HG02885 (cell line): ENCODE measurements at regions not wholly inside any gene's neighbourhood (a gene's known extent, or its start where the extent isn't known, plus 50 kb on each side); places are given as distances from the start of the nearest gene placed in this dataset.

Experiments used
- ATAC-seq: cut with Tn5 transposase; IDR thresholded peaks from one replicate; pipeline ENCODE4 v1.9.1; 2021; ENCODE audit warnings: mild to moderate bottlenecking; ENCODE audit not compliant: unreplicated experiment, poor library complexity

DNA sequence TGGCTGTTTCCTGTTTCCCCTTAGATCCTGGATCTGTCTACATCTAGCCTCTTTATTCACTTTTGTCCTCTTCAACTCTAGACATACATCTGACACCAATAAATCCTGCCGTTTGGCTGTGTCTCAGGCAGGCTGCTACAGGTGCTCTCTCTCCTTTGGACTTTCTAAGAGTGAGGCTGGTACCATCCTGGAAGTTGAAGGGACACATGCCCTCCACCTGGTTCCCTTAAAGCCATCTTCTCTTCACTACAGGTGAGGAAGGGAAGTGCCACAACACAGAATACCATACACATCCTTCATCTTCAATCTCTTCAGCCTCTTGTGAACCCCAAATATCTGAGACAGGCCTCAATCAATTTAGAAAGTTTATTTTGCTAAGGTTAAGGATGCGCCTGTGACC is 137.9 kb downstream of the BACH1 start:
- ATAC-seq: no peak

DNA sequence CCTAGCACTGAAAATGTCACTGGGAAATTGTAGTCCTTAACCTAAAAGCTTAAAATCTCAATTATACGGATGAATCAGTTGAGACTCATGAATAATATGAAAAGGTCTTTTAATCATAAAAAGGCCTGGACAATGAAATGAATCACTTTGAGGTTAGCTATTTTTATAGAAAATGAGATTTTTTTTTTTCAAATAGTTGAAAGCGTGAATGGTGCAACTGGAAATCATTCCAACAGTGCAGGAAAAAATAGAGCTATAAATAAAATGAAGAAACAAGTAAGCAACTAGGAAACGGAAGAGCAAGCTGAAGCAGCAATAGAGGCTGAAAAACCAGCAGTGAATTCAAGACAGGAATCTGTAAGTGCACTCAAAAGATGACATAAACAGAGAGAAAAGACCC is 142.9 kb downstream of the BACH1 start:
- ATAC-seq: no peak

DNA sequence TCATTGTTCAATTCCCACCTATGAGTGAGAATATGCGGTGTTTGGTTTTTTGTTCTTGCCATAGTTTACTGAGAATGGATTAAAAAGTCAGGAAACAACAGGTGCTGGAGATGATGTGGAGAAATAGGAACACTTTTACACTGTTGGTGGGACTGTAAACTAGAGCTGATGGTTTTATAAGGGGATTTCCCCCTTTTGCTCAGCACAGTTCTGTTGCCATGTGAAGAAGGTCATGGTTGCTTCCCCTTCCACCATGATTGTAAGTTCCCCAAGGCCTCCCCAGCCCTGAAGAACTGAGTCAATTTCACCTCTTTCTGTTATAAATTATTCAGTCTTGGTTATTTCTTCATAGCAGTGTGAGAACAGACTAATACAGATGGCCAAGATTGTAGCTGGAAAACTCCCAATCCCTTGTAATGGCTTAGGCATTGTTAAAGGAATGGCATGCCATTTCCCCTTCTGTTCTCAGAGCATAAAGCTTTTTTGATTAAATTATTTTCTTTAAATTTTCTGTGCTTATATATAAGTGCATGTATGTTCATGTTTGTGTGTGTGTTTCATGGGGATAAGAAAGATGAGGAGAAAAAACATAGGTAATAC is 144.8 kb downstream of the BACH1 start:
- ATAC-seq: no peak

DNA sequence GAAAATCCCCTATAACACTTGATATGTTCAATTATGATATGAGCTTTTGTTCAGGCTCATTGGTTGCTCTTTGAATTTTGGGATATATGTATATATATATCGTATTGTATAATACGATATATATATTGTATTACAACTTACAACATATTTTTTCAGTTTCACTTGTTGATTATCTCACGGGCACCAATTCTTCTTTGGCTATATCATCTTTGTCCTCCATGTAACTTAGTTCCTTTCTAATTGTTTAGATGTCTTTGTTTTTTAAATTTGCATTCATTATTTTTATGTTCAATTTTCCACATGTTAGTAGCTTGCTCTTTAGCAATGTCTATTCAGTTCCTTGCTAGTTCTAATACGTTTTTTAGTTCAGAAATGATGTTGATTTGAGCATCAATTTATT is 150.0 kb downstream of the BACH1 start:
- ATAC-seq: no peak

DNA sequence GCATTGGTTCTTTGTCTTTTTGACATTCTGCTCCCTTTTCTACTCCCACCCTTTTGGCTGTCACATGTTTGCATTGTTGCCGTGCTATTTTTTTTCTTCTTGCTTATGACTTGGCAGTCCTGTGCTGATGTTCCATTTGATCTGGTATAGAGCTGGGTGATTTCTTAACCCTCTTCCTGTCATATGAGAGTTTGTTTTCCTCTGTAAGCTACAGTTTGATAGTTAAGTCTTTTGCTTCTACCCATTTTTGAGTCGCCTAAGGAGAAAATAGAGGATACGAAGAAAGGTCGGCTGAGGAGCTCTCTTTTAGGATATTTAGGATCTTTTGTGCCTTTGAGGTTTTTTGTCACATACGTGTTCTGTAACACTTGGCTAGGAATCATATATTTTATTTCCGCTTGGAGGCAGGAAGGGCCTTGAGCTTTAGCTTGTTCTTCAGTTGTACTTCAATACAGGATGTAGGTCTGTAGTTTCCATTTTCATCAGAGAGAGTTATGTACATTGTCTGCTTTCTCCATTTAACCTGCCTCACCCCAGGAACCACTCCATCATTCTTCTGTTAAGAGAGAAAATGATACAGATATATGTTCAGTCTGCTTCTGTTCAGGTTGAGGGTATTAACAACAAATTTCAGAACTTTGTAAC is 150.7 kb downstream of the BACH1 start:
- no peak for ATAC-seq

DNA sequence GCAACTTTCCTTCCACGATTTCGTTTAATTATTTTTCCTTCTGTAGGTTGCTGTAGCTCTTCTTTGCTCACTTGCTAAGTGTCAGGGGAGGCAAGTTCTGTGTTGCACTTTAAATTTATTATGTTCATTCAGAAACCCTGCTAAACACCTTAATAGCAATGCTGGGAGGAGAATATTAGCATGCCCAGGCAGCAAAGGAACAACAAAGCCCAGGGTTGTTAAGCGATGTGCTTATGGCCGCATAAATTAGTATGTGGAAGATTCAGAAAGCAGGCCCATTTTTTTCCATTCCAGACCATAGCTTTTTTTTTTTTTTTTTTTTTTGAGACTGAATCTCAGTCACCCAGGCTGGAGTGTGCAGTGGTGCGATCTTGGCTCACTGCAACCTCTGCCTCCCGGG is 151.3 kb downstream of the BACH1 start:
- ATAC-seq: no peak

DNA sequence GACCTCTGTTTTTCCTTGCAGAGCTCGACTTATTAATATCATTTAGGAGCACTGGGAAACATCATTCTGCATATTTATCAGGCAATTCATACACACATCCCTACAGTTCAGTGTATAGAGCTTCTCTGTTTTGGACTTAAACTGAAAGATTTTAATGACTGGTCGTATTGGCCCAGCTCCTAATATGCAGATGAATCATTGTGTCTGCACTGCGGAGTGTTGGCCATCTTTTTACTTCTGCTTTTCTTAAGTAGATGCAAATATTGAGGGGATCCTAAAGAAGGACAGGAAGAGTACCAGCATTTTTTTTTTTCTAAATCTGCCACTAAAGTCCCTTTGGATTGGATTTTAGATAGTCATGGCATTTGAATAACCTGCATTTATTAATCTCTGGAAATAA is 154.8 kb downstream of the BACH1 start:
- peak; percentile 73 for ATAC-seq

DNA sequence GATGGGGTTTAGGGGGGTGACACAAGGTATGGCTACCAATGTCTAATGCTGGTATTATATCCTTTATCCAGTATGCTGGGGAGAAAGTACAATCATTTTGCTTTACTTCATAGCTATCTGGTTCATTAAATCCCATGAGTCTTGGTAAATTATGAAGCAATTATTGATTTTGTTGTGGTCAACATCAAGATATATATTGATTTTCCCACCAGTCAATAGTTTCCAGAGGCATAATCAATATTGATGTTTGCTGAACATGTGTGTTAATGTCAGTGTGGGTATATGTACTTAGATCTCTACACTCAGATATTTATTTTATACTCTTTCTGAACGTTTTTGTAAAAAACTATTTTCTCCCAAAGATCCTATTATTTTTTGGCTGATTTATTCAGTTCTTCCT is 155.5 kb downstream of the BACH1 start:
- ATAC-seq: no peak

DNA sequence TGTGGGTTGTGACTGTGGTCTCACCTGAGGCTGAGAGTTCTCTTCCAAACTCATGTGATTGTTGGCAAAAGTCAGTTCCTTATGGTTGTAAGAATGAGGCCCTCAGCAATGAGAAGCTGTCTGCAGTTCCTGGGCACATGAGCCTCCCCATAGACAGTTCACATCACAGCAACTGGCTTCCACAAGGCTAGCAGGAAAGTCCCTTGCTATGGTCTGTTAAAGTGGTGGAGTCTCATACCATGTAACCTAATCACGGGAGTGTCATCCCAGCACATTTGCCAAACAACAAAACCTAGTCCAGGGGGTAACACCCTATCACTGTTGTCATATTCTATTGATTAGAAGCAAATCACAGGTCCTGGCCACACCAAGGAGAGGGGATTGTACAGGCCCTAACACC is 163.8 kb downstream of the BACH1 start:
- peak; percentile 43 for ATAC-seq

DNA sequence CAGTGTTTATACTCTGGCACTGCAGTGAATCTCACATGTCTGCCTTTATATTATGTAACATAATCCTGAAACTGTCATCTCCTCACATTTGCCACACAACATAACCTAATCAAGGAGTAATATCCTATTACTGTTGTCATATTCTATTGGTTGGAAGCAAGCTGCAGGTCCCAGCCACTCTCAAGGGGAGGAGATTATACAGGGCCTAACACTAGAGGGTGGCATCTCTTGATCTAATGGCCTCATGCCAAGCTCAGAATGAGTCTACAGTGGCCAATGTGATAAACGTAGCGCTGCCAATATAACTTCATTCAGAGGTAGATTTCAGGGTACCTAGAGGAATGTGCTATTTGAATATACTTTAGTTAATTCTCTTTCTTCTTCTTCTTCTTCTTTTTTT is 166.8 kb downstream of the BACH1 start:
- ATAC-seq: no peak

DNA sequence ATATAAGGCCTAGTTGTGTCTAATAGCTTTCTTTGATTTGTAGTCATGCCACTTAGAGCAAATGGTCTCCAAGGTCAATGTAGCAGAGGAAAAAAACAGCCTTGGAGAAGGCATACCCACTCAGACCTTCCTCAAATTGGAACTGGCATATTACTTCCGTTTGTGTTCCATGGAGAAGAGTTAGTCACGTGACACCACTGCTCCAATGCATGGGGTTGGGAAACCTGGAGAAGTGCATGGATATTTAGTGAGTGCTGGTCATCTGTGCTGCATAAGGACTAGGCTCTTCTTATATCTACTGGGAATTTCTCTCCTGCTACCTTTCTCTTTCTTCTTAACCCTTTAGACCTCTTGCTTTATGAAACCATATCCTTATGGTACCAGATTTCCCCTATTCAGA is 167.8 kb downstream of the BACH1 start:
- no peak for ATAC-seq

DNA sequence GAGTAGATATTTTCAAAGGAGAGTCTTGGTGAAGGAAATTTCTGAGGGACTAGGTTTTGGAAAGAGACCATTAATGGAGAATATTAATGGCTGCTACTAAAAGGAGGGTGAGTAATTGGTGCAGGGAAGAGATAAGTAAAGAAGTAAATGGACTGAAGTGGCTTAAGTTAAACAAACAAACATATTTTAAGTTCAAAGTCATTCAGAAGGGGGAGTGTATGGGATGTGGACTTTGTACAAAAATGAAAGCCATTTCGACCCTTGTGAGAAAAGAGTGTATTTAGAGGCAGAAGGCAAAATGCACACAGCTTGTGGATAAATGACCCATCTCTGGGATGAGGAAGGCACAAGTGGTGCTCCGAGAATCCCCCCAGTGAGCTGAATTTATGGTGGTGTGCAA is 171.7 kb downstream of the BACH1 start:
- ATAC-seq: no peak

DNA sequence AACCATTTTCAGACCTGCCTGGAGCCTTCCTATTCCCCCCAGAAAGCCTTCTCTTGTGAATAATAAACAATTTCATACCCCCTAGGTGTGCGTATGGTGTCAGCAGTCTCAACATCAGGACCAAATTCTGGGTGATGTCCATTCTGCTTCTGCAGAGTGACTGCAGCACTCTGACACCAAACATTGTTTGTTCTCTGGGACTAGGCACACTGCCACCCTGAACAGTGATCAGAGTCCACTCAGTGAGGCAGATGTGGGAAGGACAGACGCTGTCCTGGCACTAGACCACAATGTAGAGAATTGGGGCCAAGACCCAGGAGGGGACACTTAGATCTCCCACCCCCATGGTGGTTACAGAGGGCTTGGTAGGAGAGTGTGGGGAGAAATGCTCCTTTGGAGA is 175.1 kb downstream of the BACH1 start:
- no peak for ATAC-seq

DNA sequence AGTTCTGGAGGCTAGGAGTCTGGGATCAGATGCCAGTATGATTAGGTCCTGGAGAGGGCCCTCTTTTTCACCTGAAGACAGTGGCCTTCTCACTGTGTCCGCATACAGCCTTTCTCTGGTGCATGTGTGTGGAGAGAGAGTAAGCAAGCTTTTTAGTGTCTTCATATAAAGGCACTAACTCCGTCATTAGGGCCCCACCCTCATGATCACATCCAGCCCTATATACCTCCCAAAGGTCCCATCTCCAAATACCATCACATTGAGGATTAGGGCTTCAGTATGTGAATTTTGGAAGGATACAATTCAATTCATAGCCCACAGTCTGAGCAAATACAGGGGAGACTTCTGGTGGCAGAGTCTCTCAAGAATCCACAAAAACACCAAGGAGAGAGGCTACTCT is 176.6 kb downstream of the BACH1 start:
- ATAC-seq: no peak

DNA sequence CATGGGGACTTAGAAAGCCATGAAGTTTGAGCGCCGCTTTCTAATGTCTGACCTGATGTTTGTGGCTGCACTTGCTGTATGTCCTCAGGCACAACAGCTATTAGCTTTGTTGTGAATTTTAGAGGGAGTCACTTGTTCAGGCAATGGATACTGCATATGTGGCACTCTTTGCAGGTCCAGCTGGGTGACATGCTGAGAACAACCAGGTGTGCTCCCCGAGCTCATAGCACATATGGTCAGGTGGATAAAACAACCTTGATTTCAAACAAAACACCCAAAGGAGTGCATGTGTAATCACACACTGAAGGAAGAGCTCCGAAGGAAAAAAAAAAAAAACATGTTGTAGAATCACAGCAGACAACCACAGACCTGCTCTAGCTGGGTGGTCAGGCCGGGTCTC is 178.6 kb downstream of the BACH1 start:
- ATAC-seq: no peak

DNA sequence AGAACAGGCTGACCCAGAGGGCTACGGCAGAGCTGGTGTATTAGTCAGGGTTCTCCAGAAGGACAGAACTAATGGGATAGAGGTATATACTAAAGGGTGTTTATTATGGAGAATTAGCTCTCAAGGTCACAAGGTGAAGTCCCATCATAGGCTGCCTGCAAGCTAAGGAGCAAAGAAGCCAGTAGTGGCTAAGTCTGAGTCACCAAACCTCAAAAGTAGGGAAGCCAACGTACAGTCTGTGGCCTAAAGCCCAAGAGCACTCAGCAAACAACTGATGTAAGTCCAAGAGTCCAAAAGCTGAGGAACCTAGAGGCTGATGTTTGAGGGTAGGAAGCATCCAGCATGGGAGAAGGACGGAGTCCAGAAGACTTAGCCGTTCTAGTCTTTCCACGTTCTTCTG is 179.2 kb downstream of the BACH1 start:
- ATAC-seq: no peak

DNA sequence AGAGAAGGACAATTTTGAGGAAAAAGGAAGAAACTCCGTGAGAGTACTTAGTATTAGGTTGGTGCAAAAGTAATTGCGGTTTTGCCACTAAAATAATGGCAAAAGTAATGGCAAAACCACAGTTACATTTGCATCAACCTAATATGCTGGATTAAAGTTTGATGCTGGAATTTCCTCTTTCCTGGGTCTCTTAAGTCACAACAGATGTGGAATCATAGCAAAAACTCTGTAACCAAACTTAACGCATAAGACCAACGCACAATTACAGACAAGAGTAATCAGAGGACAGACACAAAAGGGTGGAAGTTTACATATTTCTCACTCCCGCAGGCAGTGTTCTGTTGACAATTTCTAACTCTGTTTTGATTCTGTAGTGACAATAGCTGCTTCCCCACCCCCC is 182.4 kb downstream of the BACH1 start:
- ATAC-seq: no peak

DNA sequence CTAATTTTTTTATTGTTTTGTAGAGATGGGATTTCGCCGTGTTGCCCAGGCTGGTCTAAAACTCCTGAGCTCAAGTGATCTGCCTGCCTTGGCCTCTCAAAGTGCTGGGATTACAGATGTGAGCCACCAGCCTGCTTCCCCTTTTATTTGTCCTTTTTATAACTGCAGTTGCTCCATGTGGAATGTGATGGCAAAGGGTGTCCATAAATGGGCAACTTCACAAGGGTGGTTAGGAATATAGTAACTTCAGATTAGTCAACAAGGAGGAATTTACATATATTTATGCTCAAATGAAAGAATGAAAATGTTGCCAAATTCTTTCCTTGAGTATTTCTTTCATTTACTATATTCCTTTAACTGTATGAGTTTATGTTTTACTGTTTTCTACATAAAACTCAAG is 182.9 kb downstream of the BACH1 start:
- ATAC-seq: no peak

DNA sequence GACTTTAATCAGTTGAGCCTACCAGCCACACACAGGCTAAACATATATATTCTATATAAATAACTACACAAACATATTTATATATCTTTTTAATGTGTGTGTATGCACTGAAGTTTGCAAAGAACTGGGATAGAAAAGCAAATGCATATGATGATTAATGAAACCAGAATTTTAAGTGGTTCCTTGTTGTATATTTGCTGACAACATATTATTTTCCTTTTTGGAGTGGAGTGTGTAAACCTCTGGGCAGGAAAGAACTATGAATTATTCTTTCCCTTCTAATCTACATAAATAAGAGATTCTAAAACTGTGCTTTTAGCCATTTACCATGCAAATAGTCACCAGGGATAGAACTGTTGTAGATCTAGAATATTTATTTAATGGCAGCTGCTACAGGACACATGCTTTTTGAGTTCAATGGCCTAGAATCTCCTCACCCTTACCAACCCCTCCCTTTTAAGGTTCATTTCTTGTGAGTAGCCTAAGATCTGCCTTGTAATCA is 187.6 kb downstream of the BACH1 start:
- no peak for ATAC-seq
